HCT116 (cell line): ENCODE measurements at regions not wholly inside any gene's neighbourhood (a gene's known extent, or its start where the extent isn't known, plus 50 kb on each side); places are given as distances from the start of the nearest gene placed in this dataset.

Experiments
- ATAC-seq: fragments of 200-7000 bp; cut with Tn5 transposase; 2 replicates; pipeline ENCODE4 v1.9.1; 2020; ENCODE audit warnings: mild to moderate bottlenecking, moderate library complexity
- BruUV-seq: library from RNA; stranded (reverse); fragments of 400-500 nt; replicated peaks from 2 replicates; lab custom pipeline; 2021; lab: Mats Ljungman, UMichigan
- CTCF ChIA-PET: fragments of 300-600 bp; sonication (Branson Sonifier 250); formaldehyde crosslinking; loops from one replicate; lab custom pipeline; 2021; ENCODE audit warnings: antibody characterized with exemption; lab: Charles Lee
- POLR2A ChIA-PET: fragments of 300-600, 350-600 bp; sonication (Branson Sonifier 250); formaldehyde crosslinking; loops from one replicate; lab custom pipeline; 2021; ENCODE audit warnings: antibody characterized with exemption; lab: Charles Lee
- RAD21 ChIA-PET, 2 experiments: fragments of 300-600 bp; sonication (Branson Sonifier 250); formaldehyde crosslinking; loops; one replicate each; lab custom pipeline; 2023; ENCODE audit warnings: low total read pairs in 2 of 2; ENCODE audit not compliant: uncharacterized antibody in 2 of 2, unreplicated experiment in 2 of 2, low non-redundant PET in 1 of 2; lab: Charles Lee
- DNase-seq: peaks from one replicate; pipeline ENCODE4 v3.0.0-alpha.2; 2010; ENCODE audit warnings: low read depth, low spot score
- H2AFZ ChIP-seq: fragments of 200-600 bp; shearing (Covaris generic), sonication (generic); 2 replicates; pipeline ENCODE4 v1.6.1; 2017; ENCODE audit warnings: low read depth, mixed run types, mixed read lengths, antibody characterized with exemption, low read length; ENCODE audit not compliant: poor library complexity, severe bottlenecking
- H3K27ac ChIP-seq: 2 replicates; pipeline ENCODE4 v1.5.1; 2012; ENCODE audit warnings: low read depth, low read length
- H3K27me3 ChIP-seq: fragments of 200-600 bp; sonication (generic); 2 replicates; pipeline ENCODE4 v1.6.1; 2016; ENCODE audit warnings: mixed run types, low read length, mixed read lengths; ENCODE audit not compliant: insufficient read depth
- H3K36me3 ChIP-seq, 2 experiments: fragments of 200-500 bp in 1 of 2; fragments of 200-600 bp in 1 of 2; sonication (Bioruptor generic) in 1 of 2; sonication (generic) in 1 of 2; 2 replicates each; pipeline versions ENCODE4 v1.5.1 to v1.6.1; 2014 to 2016; ENCODE audit warnings: low read length in 2 of 2, inconsistent platforms in 1 of 2, mixed read lengths in 1 of 2, mixed run types in 1 of 2; ENCODE audit not compliant: insufficient read depth in 2 of 2, control insufficient read depth in 1 of 2
- H3K4me1 ChIP-seq, 2 experiments: fragments of 200-600 bp in 1 of 2; sonication (generic) in 1 of 2; 2 replicates each; pipeline versions ENCODE4 v1.5.1 to v1.6.1; 2012 to 2017; ENCODE audit warnings: low read length in 2 of 2, inconsistent platforms in 1 of 2, mild to moderate bottlenecking in 1 of 2, mixed read lengths in 1 of 2, mixed run types in 1 of 2, moderate library complexity in 1 of 2; ENCODE audit not compliant: insufficient read depth in 2 of 2, control insufficient read depth in 1 of 2
- H3K4me2 ChIP-seq: fragments of 200-600 bp; sonication (generic); 2 replicates; pipeline ENCODE4 v1.6.1; 2017; ENCODE audit warnings: mixed run types, low read length, mixed read lengths
- H3K4me3 ChIP-seq, 2 experiments: fragments of 200-600 bp in 1 of 2; sonication (generic) in 1 of 2; replicated peaks in 1 of 2; 2 replicates each; pipeline ENCODE4 v1.5.1; 2011 to 2016; ENCODE audit warnings: low read length in 2 of 2, control low read depth in 1 of 2, low read depth in 1 of 2, mild to moderate bottlenecking in 1 of 2, mixed read lengths in 1 of 2, mixed run types in 1 of 2
- H3K79me2 ChIP-seq: fragments of 200-600 bp; sonication (generic); 2 replicates; pipeline ENCODE4 v1.6.1; 2017; ENCODE audit warnings: mild to moderate bottlenecking, mixed run types, low read length, moderate library complexity, mixed read lengths; ENCODE audit not compliant: insufficient read depth
- H3K9ac ChIP-seq: fragments of 200-600 bp; sonication (generic); 2 replicates; pipeline ENCODE4 v1.6.1; 2016; ENCODE audit warnings: low read length, mixed read lengths
- H3K9me2 ChIP-seq: fragments of 200-600 bp; sonication (generic), shearing (Covaris generic); 2 replicates; pipeline ENCODE4 v1.6.1; 2017; ENCODE audit warnings: mixed run types, mild to moderate bottlenecking, moderate library complexity; ENCODE audit not compliant: insufficient read depth
- H3K9me3 ChIP-seq, 2 experiments: fragments of 200-500 bp in 1 of 2; fragments of 200-600 bp in 1 of 2; sonication (Bioruptor generic) in 1 of 2; sonication (generic) in 1 of 2; 2 replicates each; pipeline ENCODE4 v1.6.1; 2014 to 2017; ENCODE audit warnings: low read length in 2 of 2, mixed read lengths in 2 of 2, inconsistent platforms in 1 of 2, low read depth in 1 of 2, mild to moderate bottlenecking in 1 of 2, mixed run types in 1 of 2, moderate library complexity in 1 of 2; ENCODE audit not compliant: control insufficient read depth in 1 of 2, insufficient read depth in 1 of 2
- H4K20me1 ChIP-seq: fragments of 200-600 bp; sonication (generic), shearing (Covaris generic); 2 replicates; pipeline ENCODE4 v1.6.1; 2017; ENCODE audit warnings: mixed run types, mild to moderate bottlenecking, moderate library complexity; ENCODE audit not compliant: insufficient read depth
- CBX3 ChIP-seq: IDR thresholded peaks from 2 replicates; pipeline ENCODE4 v1.6.1; 2012; ENCODE audit warnings: low read depth
- CEBPB ChIP-seq: IDR thresholded peaks from 2 replicates; pipeline ENCODE4 v1.6.1; 2012; ENCODE audit warnings: low read depth
- CTCF ChIP-seq, 3 experiments: fragments of 200-600 bp in 1 of 3; sonication (generic) in 1 of 3; IDR thresholded peaks in 2 of 3; conservative IDR thresholded peaks in 1 of 3; 2 replicates each; pipeline ENCODE4 v1.5.1; 2012 to 2017; ENCODE audit warnings: low read depth in 2 of 3, low read length in 2 of 3, antibody characterized with exemption in 1 of 3, borderline replicate concordance in 1 of 3, control low read depth in 1 of 3, mild to moderate bottlenecking in 1 of 3, mixed read lengths in 1 of 3, mixed run types in 1 of 3, moderate library complexity in 1 of 3; ENCODE audit not compliant: insufficient read depth in 1 of 3
- EGR1 ChIP-seq: IDR thresholded peaks from 2 replicates; pipeline ENCODE4 v1.6.1; 2012; ENCODE audit warnings: low read depth
- ELF1 ChIP-seq: IDR thresholded peaks from 2 replicates; pipeline ENCODE4 v1.6.1; 2012; ENCODE audit warnings: low read depth, borderline replicate concordance
- EZH2 ChIP-seq: fragments of 200-600 bp; sonication (generic); IDR thresholded peaks from 2 replicates; pipeline ENCODE4 v1.6.1; 2017; ENCODE audit warnings: antibody characterized with exemption, mixed run types
- EZH2phosphoT487 ChIP-seq: fragments of 200-600 bp; IDR thresholded peaks from 2 replicates; pipeline ENCODE4 v1.6.1; 2018; ENCODE audit warnings: antibody characterized with exemption, borderline replicate concordance
- FOSL1 ChIP-seq: IDR thresholded peaks from 2 replicates; pipeline ENCODE4 v1.6.1; 2012; ENCODE audit warnings: low read depth
- POLR2A ChIP-seq: IDR thresholded peaks from 2 replicates; pipeline ENCODE4 v1.7.0; 2011; ENCODE audit warnings: borderline replicate concordance; ENCODE audit not compliant: insufficient read depth, insufficient read length; ENCODE audit errors: extremely low read depth
- POLR2AphosphoS5 ChIP-seq: IDR thresholded peaks from 2 replicates; pipeline ENCODE4 v1.6.1; 2011; ENCODE audit warnings: mild to moderate bottlenecking, low read depth, low read length, moderate library complexity
- SIN3A ChIP-seq: IDR thresholded peaks from 2 replicates; pipeline ENCODE4 v1.6.1; 2012; ENCODE audit warnings: low read depth
- SP1 ChIP-seq: IDR thresholded peaks from 2 replicates; pipeline ENCODE4 v1.6.1; 2012; ENCODE audit warnings: low read depth
- SRF ChIP-seq: IDR thresholded peaks from 2 replicates; pipeline ENCODE4 v1.6.1; 2012; ENCODE audit warnings: low read depth
- YY1 ChIP-seq: IDR thresholded peaks from 2 replicates; pipeline ENCODE4 v1.6.1; 2011; ENCODE audit warnings: low read length, low read depth, moderate library complexity, mild to moderate bottlenecking; ENCODE audit not compliant: insufficient replicate concordance; ENCODE audit errors: extremely low read depth
- intact Hi-C: fragments of 100-400 bp; cut with micrococcal nuclease; formaldehyde crosslinking; loops from 2 replicates; pipeline ENCODE4 v1.10.0; 2022
- TF ChIP-seq, protein P1 (sequence below): IDR thresholded peaks from 2 replicates; pipeline ENCODE4 v1.6.1; 2012
- TF ChIP-seq, protein P2 (sequence below): IDR thresholded peaks from 2 replicates; pipeline ENCODE4 v1.6.1; 2011; ENCODE audit warnings: mild to moderate bottlenecking, low read length, moderate library complexity; ENCODE audit not compliant: insufficient replicate concordance; ENCODE audit errors: extremely low read depth
- TF ChIP-seq, protein P3 (sequence below): IDR thresholded peaks from 2 replicates; pipeline ENCODE4 v1.6.1; 2012
- TF ChIP-seq, protein P4 (sequence below): IDR thresholded peaks from 2 replicates; pipeline ENCODE4 v1.6.1; 2012; ENCODE audit warnings: low read depth

DNA sequence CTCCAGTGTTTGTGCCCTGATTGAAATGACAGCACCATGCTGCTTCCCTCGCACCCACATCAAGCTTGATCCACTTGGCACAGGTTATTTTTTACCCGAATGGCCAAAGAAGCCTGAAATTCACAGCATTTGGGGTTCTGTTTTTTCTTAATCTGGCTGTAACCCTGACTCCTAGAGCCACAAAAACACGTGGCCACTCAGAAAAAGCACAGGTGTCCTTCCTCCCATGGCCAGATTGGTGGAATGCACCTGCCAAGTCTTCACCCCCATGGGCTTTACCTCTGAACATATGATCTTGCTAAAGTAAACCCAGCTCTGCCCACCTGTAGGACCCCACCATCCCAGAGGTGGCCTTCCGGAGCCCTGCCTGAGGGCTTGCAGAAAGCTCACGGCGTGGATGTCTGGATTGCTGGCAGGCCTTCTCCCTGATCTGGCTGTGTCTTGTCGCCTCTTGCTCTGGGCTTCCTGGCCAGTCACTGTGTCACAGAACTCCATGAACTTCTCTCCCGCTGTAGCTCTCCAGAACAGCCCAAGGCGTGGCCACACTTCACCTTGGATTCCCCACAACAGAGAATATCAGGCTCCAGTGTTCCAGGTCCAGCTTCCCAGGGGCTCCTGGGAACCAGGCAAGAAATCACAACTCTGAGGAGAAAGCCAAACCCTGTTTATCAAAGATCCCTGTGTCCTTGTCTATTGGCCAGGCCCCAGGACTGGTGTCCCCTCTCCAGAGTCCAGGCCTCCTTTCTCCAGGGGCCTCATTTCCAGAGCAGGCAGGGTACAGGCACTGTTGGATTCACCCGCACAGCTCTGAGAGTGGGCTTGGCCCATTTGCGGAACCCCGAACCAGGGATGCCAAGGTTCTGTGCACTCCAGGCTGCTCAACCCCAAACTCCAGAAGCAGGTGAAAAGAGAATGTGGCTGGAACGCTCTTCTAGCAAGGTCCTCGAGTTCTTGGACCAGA lies 272.5 kb downstream of the SYK start:
- Histone ChIP-seq H3K27ac (no peak overlapping the region), H3K9me3 (no peaks in the 10 kb centered on the region), H3K4me1 (peaks cover 16% of the 10 kb centered on the region in 2 experiments), H3K9ac (no peak overlapping the region), H3K79me2 (no peaks in the 10 kb centered on the region), H3K4me3 (no peak overlapping the region), H3K4me2 (no peak overlapping the region), H3K36me3 (no peaks in the 10 kb centered on the region), H2AFZ (no peak overlapping the region), H3K9me2 (no peaks in the 10 kb centered on the region), H3K27me3 (no peaks in the 10 kb centered on the region), H4K20me1 (no peaks in the 10 kb centered on the region)
- DNase-seq (no peak), ATAC-seq (no peak)
- RAD21 ChIA-PET, result no interaction called here
- TF ChIP-seq FOSL1 (no peak), POLR2A (no peak), SRF (no peak), CBX3 (no peak), EZH2 (no peak), ELF1 (no peak), CTCF (IDR thresholded peaks at IDR 0.05 in 2 of 3, conservative IDR thresholded peaks at IDR 0.05 in 1 of 3; ENCODE audit: borderline replicate concordance in 1 of 3, insufficient read depth in 1 of 3, low read depth in 2 of 3, low read length in 2 of 3) (no peak), EZH2phosphoT487 (no peak), SIN3A (no peak), EGR1 (no peak), SP1 (no peak), YY1 (no peak), CEBPB (no peak), POLR2AphosphoS5 (no peak)
- TF ChIP-seq, protein P1, sequence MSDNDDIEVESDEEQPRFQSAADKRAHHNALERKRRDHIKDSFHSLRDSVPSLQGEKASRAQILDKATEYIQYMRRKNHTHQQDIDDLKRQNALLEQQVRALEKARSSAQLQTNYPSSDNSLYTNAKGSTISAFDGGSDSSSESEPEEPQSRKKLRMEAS, result no peak
- TF ChIP-seq, protein P2, sequence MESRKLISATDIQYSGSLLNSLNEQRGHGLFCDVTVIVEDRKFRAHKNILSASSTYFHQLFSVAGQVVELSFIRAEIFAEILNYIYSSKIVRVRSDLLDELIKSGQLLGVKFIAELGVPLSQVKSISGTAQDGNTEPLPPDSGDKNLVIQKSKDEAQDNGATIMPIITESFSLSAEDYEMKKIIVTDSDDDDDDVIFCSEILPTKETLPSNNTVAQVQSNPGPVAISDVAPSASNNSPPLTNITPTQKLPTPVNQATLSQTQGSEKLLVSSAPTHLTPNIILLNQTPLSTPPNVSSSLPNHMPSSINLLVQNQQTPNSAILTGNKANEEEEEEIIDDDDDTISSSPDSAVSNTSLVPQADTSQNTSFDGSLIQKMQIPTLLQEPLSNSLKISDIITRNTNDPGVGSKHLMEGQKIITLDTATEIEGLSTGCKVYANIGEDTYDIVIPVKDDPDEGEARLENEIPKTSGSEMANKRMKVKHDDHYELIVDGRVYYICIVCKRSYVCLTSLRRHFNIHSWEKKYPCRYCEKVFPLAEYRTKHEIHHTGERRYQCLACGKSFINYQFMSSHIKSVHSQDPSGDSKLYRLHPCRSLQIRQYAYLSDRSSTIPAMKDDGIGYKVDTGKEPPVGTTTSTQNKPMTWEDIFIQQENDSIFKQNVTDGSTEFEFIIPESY, result no peak
- TF ChIP-seq, protein P3, sequence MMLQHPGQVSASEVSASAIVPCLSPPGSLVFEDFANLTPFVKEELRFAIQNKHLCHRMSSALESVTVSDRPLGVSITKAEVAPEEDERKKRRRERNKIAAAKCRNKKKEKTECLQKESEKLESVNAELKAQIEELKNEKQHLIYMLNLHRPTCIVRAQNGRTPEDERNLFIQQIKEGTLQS, result no peak
- TF ChIP-seq, protein P4, sequence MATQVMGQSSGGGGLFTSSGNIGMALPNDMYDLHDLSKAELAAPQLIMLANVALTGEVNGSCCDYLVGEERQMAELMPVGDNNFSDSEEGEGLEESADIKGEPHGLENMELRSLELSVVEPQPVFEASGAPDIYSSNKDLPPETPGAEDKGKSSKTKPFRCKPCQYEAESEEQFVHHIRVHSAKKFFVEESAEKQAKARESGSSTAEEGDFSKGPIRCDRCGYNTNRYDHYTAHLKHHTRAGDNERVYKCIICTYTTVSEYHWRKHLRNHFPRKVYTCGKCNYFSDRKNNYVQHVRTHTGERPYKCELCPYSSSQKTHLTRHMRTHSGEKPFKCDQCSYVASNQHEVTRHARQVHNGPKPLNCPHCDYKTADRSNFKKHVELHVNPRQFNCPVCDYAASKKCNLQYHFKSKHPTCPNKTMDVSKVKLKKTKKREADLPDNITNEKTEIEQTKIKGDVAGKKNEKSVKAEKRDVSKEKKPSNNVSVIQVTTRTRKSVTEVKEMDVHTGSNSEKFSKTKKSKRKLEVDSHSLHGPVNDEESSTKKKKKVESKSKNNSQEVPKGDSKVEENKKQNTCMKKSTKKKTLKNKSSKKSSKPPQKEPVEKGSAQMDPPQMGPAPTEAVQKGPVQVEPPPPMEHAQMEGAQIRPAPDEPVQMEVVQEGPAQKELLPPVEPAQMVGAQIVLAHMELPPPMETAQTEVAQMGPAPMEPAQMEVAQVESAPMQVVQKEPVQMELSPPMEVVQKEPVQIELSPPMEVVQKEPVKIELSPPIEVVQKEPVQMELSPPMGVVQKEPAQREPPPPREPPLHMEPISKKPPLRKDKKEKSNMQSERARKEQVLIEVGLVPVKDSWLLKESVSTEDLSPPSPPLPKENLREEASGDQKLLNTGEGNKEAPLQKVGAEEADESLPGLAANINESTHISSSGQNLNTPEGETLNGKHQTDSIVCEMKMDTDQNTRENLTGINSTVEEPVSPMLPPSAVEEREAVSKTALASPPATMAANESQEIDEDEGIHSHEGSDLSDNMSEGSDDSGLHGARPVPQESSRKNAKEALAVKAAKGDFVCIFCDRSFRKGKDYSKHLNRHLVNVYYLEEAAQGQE, result no peak
- no TSS peak for BruUV-seq
- intact Hi-C loops, result no loop called here
- POLR2A ChIA-PET, result no interaction called here
- CTCF ChIA-PET, result no interaction called here
